ENCODE measurements at regions not wholly inside any gene's neighbourhood (a gene's known extent, or its start where the extent isn't known, plus 50 kb on each side); places are given as distances from the start of the nearest gene placed in this dataset.

- TF ChIP-seq, protein P1, sequence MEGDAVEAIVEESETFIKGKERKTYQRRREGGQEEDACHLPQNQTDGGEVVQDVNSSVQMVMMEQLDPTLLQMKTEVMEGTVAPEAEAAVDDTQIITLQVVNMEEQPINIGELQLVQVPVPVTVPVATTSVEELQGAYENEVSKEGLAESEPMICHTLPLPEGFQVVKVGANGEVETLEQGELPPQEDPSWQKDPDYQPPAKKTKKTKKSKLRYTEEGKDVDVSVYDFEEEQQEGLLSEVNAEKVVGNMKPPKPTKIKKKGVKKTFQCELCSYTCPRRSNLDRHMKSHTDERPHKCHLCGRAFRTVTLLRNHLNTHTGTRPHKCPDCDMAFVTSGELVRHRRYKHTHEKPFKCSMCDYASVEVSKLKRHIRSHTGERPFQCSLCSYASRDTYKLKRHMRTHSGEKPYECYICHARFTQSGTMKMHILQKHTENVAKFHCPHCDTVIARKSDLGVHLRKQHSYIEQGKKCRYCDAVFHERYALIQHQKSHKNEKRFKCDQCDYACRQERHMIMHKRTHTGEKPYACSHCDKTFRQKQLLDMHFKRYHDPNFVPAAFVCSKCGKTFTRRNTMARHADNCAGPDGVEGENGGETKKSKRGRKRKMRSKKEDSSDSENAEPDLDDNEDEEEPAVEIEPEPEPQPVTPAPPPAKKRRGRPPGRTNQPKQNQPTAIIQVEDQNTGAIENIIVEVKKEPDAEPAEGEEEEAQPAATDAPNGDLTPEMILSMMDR (IDR thresholded peaks at IDR 0.05; ENCODE audit: low read length): no peak
- TF ChIP-seq EZH2 (IDR thresholded peaks at IDR 0.05; ENCODE audit: borderline replicate concordance, low read length): no peak
Observed at GRCh38 chr3:22471557-22471956, 720.5 kb upstream of the ZNF385D start.
